CD14-positive monocyte (primary cell): ENCODE measurements at regions not wholly inside any gene's neighbourhood (a gene's known extent, or its start where the extent isn't known, plus 50 kb on each side); places are given as distances from the start of the nearest gene placed in this dataset.

Experiments used
- DNase-seq, 3 donors: peaks; one replicate each; pipeline ENCODE4 v3.0.0-alpha.2; 2011 to 2022
- H2AFZ ChIP-seq: 2 replicates; pipeline ENCODE4 v1.6.0; 2012; ENCODE audit warnings: mild to moderate bottlenecking, low read depth, low read length, inconsistent platforms; ENCODE audit not compliant: insufficient read depth, poor library complexity, severe bottlenecking
- H3K27ac ChIP-seq, 2 donors: 1 replicate in 1 of 2; 2 replicates in 1 of 2; pipeline ENCODE4 v1.5.1; 2012 to 2013; ENCODE audit warnings: low read length in 2 of 2, control low read depth in 1 of 2, inconsistent platforms in 1 of 2, low read depth in 1 of 2, mild to moderate bottlenecking in 1 of 2
- H3K27me3 ChIP-seq, 2 donors: one replicate each; pipeline versions ENCODE4 v1.6.0 to v1.6.1; 2011 to 2013; ENCODE audit warnings: low read length in 2 of 2; ENCODE audit not compliant: control insufficient read depth in 2 of 2, insufficient read depth in 2 of 2
- H3K36me3 ChIP-seq, 2 donors: replicated peaks in 1 of 2; 1 replicate in 1 of 2; 2 replicates in 1 of 2; pipeline versions ENCODE4 v1.5.1 to v1.6.1; 2012 to 2013; ENCODE audit warnings: low read length in 2 of 2, control low read depth in 1 of 2, inconsistent platforms in 1 of 2, mild to moderate bottlenecking in 1 of 2; ENCODE audit not compliant: insufficient read depth in 2 of 2, control insufficient read depth in 1 of 2
- H3K4me1 ChIP-seq, 2 donors: 1 replicate in 1 of 2; 2 replicates in 1 of 2; pipeline versions ENCODE4 v1.5.1 to v1.6.1; 2012 to 2013; ENCODE audit warnings: low read length in 2 of 2, control low read depth in 1 of 2, inconsistent platforms in 1 of 2, mild to moderate bottlenecking in 1 of 2, moderate library complexity in 1 of 2; ENCODE audit not compliant: insufficient read depth in 2 of 2, control insufficient read depth in 1 of 2
- H3K4me2 ChIP-seq: replicated peaks from 2 replicates; pipeline ENCODE3; 2012; ENCODE audit warnings: low read length, moderate library complexity, mild to moderate bottlenecking; ENCODE audit not compliant: poor library complexity, severe bottlenecking; ENCODE audit errors: extremely low read depth
- H3K4me3 ChIP-seq, 3 experiments: fragments of 200-600 bp in 1 of 3; sonication (generic) in 1 of 3; replicated peaks in 1 of 3; 1 replicate in 2 of 3; 2 replicates in 1 of 3; pipeline ENCODE4 v1.5.1; 2011 to 2013; ENCODE audit warnings: low read length in 3 of 3, mild to moderate bottlenecking in 3 of 3, control low read depth in 2 of 3, low read depth in 2 of 3, inconsistent platforms in 1 of 3, moderate library complexity in 1 of 3
- H3K79me2 ChIP-seq: 2 replicates; pipeline ENCODE4 v1.6.0; 2012; ENCODE audit warnings: mild to moderate bottlenecking, control low read depth, inconsistent platforms, low read length, moderate library complexity; ENCODE audit not compliant: insufficient read depth
- H3K9ac ChIP-seq: 2 replicates; pipeline ENCODE4 v1.6.0; 2017; ENCODE audit warnings: low read length, mild to moderate bottlenecking; ENCODE audit not compliant: insufficient read depth, poor library complexity, severe bottlenecking
- H3K9me3 ChIP-seq, 2 donors: replicated peaks in 1 of 2; 1 replicate in 1 of 2; 2 replicates in 1 of 2; pipeline versions ENCODE4 v1.5.1 to v1.6.1; 2012 to 2013; ENCODE audit warnings: low read length in 2 of 2, control low read depth in 1 of 2; ENCODE audit not compliant: control insufficient read depth in 1 of 2, insufficient read depth in 1 of 2
- H4K20me1 ChIP-seq: 2 replicates; pipeline ENCODE4 v1.6.0; 2012; ENCODE audit warnings: mild to moderate bottlenecking, low read length, control low read depth, moderate library complexity; ENCODE audit not compliant: insufficient read depth
- H3K27ac Mint-ChIP-seq, 7 donors: one replicate each; pipeline ENCODE4 v1.8.0; 2020; ENCODE audit warnings: mild to moderate bottlenecking in 7 of 7, mixed read lengths in 7 of 7, moderate library complexity in 6 of 7, inconsistent platforms in 2 of 7
- H3K27me3 Mint-ChIP-seq, 3 donors: one replicate each; pipeline ENCODE4 v1.8.0; 2021 to 2022; ENCODE audit warnings: low read depth in 3 of 3, mild to moderate bottlenecking in 3 of 3, mixed read lengths in 3 of 3, moderate library complexity in 3 of 3, inconsistent platforms in 1 of 3
- H3K36me3 Mint-ChIP-seq, 2 donors: one replicate each; pipeline ENCODE4 v1.8.0; 2020; ENCODE audit warnings: mixed read lengths in 2 of 2, inconsistent platforms in 1 of 2, mild to moderate bottlenecking in 1 of 2
- H3K4me1 Mint-ChIP-seq: one replicate; pipeline ENCODE4 v1.8.0; 2020; ENCODE audit warnings: mild to moderate bottlenecking, mixed read lengths
- H3K4me3 Mint-ChIP-seq, 2 donors: one replicate each; pipeline ENCODE4 v1.8.0; 2020; ENCODE audit warnings: mild to moderate bottlenecking in 2 of 2, mixed read lengths in 2 of 2, moderate library complexity in 1 of 2
- H3K9me3 Mint-ChIP-seq, 7 donors: one replicate each; pipeline ENCODE4 v1.8.0; 2020 to 2022; ENCODE audit warnings: mixed read lengths in 7 of 7, mild to moderate bottlenecking in 6 of 7, moderate library complexity in 6 of 7, inconsistent platforms in 2 of 7
- CTCF ChIP-seq: fragments of 200-600 bp; IDR thresholded peaks from one replicate; pipeline ENCODE4 v1.8.0; 2022; ENCODE audit warnings: antibody characterized with exemption, mild to moderate bottlenecking
- WGBS: methylation state at CpG from one replicate; pipeline ENCODE4 v1.1.5; 2013; ENCODE audit warnings: missing lambda C conversion rate; ENCODE audit not compliant: insufficient coverage; 5-methylcytosine and 5-hydroxymethylcytosine counted together
- intact Hi-C, 2 donors: fragments of 100-400 bp; cut with micrococcal nuclease; formaldehyde crosslinking; loops; one replicate each; pipeline versions ENCODE4 v1.15.0 to v1.15.1; 2023

- Histone ChIP-seq H3K4me3 (no peak overlapping the region), H3K4me2 (no peak overlapping the region), H3K27me3 (no peaks in the 10 kb centered on the region), H4K20me1 (no peaks in the 10 kb centered on the region), H3K9me3 (no peaks in the 10 kb centered on the region), H3K36me3 (no peaks in the 10 kb centered on the region), H3K9ac (no peak overlapping the region), H3K4me1 (no peaks in the 10 kb centered on the region), H3K27ac (no peak overlapping the region), H3K79me2 (no peaks in the 10 kb centered on the region), H2AFZ (no peak overlapping the region)
- WGBS = 22% methylated on average over 4 of the region's 5 CpGs
- Mint-ChIP-seq H3K36me3 (no peaks in the 10 kb centered on the region), H3K4me1 (no peaks in the 10 kb centered on the region), H3K4me3 (no peak overlapping the region), H3K9me3 (no peaks in the 10 kb centered on the region), H3K27me3 (peaks cover 1 to 4% (median 4%) of the 10 kb centered on the region in 3 donors), H3K27ac (no peak overlapping the region)
- intact Hi-C loops = no loop called here
- no peak for TF ChIP-seq CTCF
- no peak for DNase-seq
These were observed 228.4 kb downstream of the CYRIA start for GRCh38 chr2:16437189-16437588.

GRCh38 chr2:16434393-16434792 is 231.2 kb downstream of the CYRIA start:
- H3K9me3 Mint-ChIP-seq = no peaks in the 10 kb centered on the region
- Histone ChIP-seq H3K79me2 (no peaks in the 10 kb centered on the region), H2AFZ (no peak overlapping the region), H3K9me3 (no peaks in the 10 kb centered on the region), H3K36me3 (no peaks in the 10 kb centered on the region), H3K27me3 (no peaks in the 10 kb centered on the region), H3K27ac (no peak overlapping the region), H3K4me3 (no peak overlapping the region), H3K4me1 (no peaks in the 10 kb centered on the region), H4K20me1 (no peaks in the 10 kb centered on the region), H3K4me2 (no peak overlapping the region), H3K9ac (no peak overlapping the region)
- H3K4me3 Mint-ChIP-seq = no peak overlapping the region
- no peak for TF ChIP-seq CTCF
- no peak overlapping the region for H3K27ac Mint-ChIP-seq
- intact Hi-C loops = no loop called here
- WGBS = no CpG with 5 or more reads among the region's 2 CpGs
- no peaks in the 10 kb centered on the region for H3K36me3 Mint-ChIP-seq
- peaks cover 0 to 4% (median 4%) of the 10 kb centered on the region in 3 donors for H3K27me3 Mint-ChIP-seq
- no peak for DNase-seq
- no peaks in the 10 kb centered on the region for H3K4me1 Mint-ChIP-seq
